ENCODE measurements at regions not wholly inside any gene's neighbourhood (a gene's known extent, or its start where the extent isn't known, plus 50 kb on each side); places are given as distances from the start of the nearest gene placed in this dataset.
A peak's percentile ranks its signal among the peaks of the same experiment; 100 is the strongest.

DNA sequence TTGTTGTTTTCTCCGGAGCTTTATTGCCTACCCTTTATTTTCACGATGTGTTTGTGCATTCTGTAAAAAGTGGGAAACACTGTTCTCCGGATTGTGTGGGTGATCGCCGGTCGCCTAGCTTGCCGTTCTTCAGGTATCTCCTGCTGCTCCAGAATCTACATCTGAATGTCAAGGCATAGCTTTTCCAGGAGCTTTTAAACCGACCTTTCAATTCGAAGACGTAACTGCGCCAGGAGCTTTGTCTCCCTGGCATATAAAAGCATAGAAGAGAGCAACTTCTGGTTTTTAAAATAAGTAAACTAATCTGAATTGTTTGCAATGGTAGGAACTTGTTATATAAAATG, 96.0 kb downstream of the HFE start:
- peaks cover under 1% of the 10 kb centered on the region for H3K36me3 Mint-ChIP-seq (ENCODE audit: low read depth)
- no peaks in the 10 kb centered on the region for H3K27me3 Mint-ChIP-seq
- ChIA-PET CTCF (interaction anchor here (0.8 to 1.8 kb wide), 6 partner anchors 9 to 413 kb away, joined by 3 to 12 read pairs (median 4); a partner anchor contains a TSS), POLR2A (interaction anchor here (0.8 to 20.1 kb wide), 38 partner anchors 11 to 1710 kb away, joined by 3 to 1229 read pairs (median 10); partner anchors contain the start of gene HMGN4)
- peaks cover 4% of the 10 kb centered on the region for H3K9me3 Mint-ChIP-seq
- TF ChIP-seq, protein P1, sequence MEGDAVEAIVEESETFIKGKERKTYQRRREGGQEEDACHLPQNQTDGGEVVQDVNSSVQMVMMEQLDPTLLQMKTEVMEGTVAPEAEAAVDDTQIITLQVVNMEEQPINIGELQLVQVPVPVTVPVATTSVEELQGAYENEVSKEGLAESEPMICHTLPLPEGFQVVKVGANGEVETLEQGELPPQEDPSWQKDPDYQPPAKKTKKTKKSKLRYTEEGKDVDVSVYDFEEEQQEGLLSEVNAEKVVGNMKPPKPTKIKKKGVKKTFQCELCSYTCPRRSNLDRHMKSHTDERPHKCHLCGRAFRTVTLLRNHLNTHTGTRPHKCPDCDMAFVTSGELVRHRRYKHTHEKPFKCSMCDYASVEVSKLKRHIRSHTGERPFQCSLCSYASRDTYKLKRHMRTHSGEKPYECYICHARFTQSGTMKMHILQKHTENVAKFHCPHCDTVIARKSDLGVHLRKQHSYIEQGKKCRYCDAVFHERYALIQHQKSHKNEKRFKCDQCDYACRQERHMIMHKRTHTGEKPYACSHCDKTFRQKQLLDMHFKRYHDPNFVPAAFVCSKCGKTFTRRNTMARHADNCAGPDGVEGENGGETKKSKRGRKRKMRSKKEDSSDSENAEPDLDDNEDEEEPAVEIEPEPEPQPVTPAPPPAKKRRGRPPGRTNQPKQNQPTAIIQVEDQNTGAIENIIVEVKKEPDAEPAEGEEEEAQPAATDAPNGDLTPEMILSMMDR (IDR thresholded peaks at IDR 0.05): no peak
- H3K4me1 Mint-ChIP-seq: peaks cover 25% of the 10 kb centered on the region
- DNase-seq (no peak), ATAC-seq (ENCODE audit: low read depth) (no peak)
- peak overlapping the region; percentile 98 for H3K4me3 Mint-ChIP-seq
- intact Hi-C loops (cut with micrococcal nuclease): loop anchor here (1.0 kb wide), 2 partner anchors 8 to 16 kb away; a partner anchor contains a TSS
- H3K27ac Mint-ChIP-seq: peak overlapping the region; percentile 91

DNA sequence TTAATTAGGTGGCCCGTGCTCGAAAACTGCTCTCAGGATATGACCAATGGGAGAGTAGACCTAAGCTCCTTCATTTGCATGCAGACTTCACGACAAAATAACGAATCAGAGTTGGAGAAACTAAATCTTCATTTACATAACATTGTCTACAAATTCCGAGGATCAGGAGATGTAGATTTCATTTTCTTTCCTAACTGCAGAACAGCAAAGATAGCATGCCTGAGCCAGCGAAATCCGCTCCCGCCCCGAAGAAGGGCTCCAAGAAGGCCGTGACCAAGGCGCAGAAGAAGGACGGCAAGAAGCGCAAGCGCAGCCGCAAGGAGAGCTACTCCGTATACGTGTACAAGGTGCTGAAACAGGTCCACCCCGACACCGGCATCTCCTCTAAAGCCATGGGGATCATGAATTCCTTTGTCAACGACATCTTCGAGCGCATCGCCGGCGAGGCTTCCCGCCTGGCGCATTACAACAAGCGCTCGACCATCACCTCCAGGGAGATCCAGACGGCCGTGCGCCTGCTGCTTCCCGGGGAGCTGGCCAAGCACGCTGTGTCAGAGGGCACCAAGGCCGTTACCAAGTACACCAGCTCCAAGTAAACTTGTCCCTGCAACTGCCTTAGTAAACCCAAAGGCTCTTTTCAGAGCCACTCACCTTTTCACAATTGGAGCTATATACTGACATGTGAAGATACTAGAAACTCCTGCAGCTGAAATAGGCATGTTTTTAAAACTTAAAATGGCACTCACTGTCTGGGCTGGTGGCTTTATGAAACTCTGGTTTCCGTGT, 96.5 kb downstream of the HFE start:
- CTCF ChIA-PET: interaction anchor here (0.6 to 1.8 kb wide), 5 partner anchors 10 to 962 kb away, joined by 3 to 12 read pairs (median 4); a partner anchor contains a TSS
- no peaks in the 10 kb centered on the region for H3K27me3 Mint-ChIP-seq
- DNase-seq: peak; percentile 60
- TF ChIP-seq, protein P1 (IDR thresholded peaks at IDR 0.05): no peak
- peak overlapping the region; percentile 98 for H3K4me3 Mint-ChIP-seq
- peaks cover 5% of the 10 kb centered on the region for H3K36me3 Mint-ChIP-seq (ENCODE audit: low read depth)
- POLR2A ChIA-PET: interaction anchor here (0.6 to 20.1 kb wide), 39 partner anchors 11 to 1978 kb away, joined by 3 to 1229 read pairs (median 9); partner anchors contain the start of gene HMGN4
- H3K9me3 Mint-ChIP-seq: peaks cover 4% of the 10 kb centered on the region
- H3K4me1 Mint-ChIP-seq: peaks cover 30% of the 10 kb centered on the region
- peak overlapping the region; percentile 91 for H3K27ac Mint-ChIP-seq
- peak; percentile 86 for ATAC-seq (ENCODE audit: low read depth)
- intact Hi-C loops (cut with micrococcal nuclease): loop anchor here (1.0 kb wide), 2 partner anchors 8 to 16 kb away; a partner anchor contains a TSS

DNA sequence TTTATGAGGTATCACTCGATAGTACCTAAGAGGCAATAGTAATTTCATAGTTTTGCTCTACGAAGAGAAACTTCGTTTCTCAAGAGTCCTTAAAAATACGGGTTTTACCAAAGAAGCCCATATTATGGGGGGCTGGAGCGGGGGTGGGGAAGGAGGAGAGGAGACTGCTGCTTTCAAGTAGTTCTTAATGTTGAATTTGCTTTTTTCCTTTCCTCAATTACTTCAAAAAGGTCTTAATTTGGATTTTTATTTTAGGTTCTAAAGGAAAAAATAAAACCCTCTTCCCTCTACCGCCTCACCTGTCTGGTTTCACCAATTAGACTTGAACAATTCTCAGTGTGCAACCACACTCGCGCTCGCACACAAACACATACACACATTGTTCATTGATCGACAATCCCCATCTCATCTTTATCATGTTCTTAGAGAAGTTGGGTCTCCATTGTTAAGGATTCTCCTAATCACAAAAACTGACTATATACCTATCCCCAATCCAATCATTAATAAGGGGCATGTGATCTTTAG, 97.2 kb downstream of the HFE start:
- CTCF ChIA-PET: interaction anchor here (0.6 to 1.8 kb wide), 3 partner anchors 9 to 961 kb away, joined by 3 to 4 read pairs (median 4); a partner anchor contains a TSS
- no peak for DNase-seq
- H3K9me3 Mint-ChIP-seq: peaks cover 4% of the 10 kb centered on the region
- ATAC-seq (ENCODE audit: low read depth): no peak
- peaks cover 34% of the 10 kb centered on the region for H3K4me1 Mint-ChIP-seq
- intact Hi-C loops (cut with micrococcal nuclease): no loop called here
- H3K27me3 Mint-ChIP-seq: no peaks in the 10 kb centered on the region
- POLR2A ChIA-PET: interaction anchor here (0.6 to 20.1 kb wide), 27 partner anchors 11 to 1977 kb away, joined by 3 to 1229 read pairs (median 14); partner anchors contain the start of gene HMGN4
- TF ChIP-seq, protein P1 (IDR thresholded peaks at IDR 0.05): no peak
- H3K36me3 Mint-ChIP-seq (ENCODE audit: low read depth): peaks cover 8% of the 10 kb centered on the region
- peak overlapping the region; percentile 91 for H3K27ac Mint-ChIP-seq
- peak overlapping the region; percentile 98 for H3K4me3 Mint-ChIP-seq

DNA sequence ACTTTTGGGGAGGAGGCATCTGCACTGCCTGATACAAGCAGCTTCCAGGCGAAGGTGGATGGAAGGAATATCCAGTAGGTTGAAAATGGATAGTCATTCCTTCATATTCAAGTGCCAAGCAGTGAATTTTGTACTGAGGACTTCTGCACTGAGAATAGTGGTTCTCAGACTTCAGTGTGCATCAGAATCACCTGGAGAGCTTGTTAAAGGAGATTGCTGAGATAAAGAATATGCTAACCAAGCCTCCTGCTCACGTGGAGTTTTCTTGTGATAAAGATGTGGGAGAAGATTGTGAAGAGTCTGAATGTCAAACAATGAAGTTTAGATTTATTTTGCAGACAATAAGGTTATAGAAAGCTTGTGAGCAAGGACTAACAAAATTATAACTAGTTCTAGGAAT, 97.8 kb downstream of the HFE start:
- Mint-ChIP-seq H3K9me3 (peaks cover 4% of the 10 kb centered on the region), H3K4me1 (peaks cover 38% of the 10 kb centered on the region), H3K27ac (no peak overlapping the region), H3K27me3 (no peaks in the 10 kb centered on the region), H3K36me3 (ENCODE audit: low read depth) (peaks cover 8% of the 10 kb centered on the region), H3K4me3 (peak overlapping the region; percentile 98)
- ChIA-PET POLR2A (interaction anchor here (0.8 to 20.1 kb wide), 8 partner anchors 11 to 961 kb away, joined by 3 to 1229 read pairs (median 73); a partner anchor contains a TSS), CTCF (interaction anchor here (1.3 kb wide), 1 partner anchor 9 kb away, joined by 4 read pairs; no protein-coding TSS in a partner anchor)
- DNase-seq (no peak), ATAC-seq (ENCODE audit: low read depth) (no peak)
- TF ChIP-seq, protein P1 (IDR thresholded peaks at IDR 0.05): no peak
- intact Hi-C loops (cut with micrococcal nuclease): no loop called here

DNA sequence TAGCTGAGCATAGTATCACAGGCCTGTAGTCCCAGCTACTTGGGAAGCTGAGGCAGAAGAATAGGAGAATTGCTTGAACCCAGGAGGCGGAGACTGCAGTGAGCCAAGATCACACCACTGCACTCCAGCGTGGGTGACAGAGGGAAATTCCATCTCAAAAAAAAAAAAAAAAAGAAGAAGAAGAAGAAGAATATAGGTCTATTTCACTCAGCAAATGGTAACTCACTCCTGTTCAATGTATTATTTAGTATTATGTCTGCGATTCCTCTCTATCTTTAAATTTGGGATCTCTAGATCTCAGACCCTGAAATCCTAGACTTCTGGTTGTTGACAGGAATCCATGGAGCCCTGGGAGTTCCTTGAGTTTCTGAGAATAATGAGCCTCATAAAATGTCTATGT, 98.6 kb downstream of the HFE start:
- ChIA-PET CTCF (interaction anchor here (1.3 kb wide), 1 partner anchor 10 kb away, joined by 4 read pairs; no protein-coding TSS in a partner anchor), POLR2A (interaction anchor here (0.6 to 20.1 kb wide), 8 partner anchors 10 to 328 kb away, joined by 3 to 1229 read pairs (median 73); a partner anchor contains a TSS)
- Mint-ChIP-seq H3K9me3 (peaks cover 4% of the 10 kb centered on the region), H3K4me3 (no peak overlapping the region), H3K4me1 (peaks cover 38% of the 10 kb centered on the region), H3K27ac (no peak overlapping the region), H3K27me3 (no peaks in the 10 kb centered on the region), H3K36me3 (ENCODE audit: low read depth) (peaks cover 8% of the 10 kb centered on the region)
- intact Hi-C loops (cut with micrococcal nuclease): no loop called here
- no peak for DNase-seq
- TF ChIP-seq, protein P1 (IDR thresholded peaks at IDR 0.05): no peak
- no peak for ATAC-seq (ENCODE audit: low read depth)
